HG03558 (cell line): ENCODE measurements at regions not wholly inside any gene's neighbourhood (a gene's known extent, or its start where the extent isn't known, plus 50 kb on each side); places are given as distances from the start of the nearest gene placed in this dataset.
"Not testable (repeated sequence)": the region's sequence is repeated elsewhere in the genome, so short reads cannot be mapped to it uniquely, and the experiment has no call there.

ENCODE experiments used
- ATAC-seq: cut with Tn5 transposase; IDR thresholded peaks from one replicate; pipeline ENCODE4 v1.9.1; 2021; ENCODE audit warnings: moderate number of reproducible peaks; ENCODE audit not compliant: unreplicated experiment; ENCODE audit errors: extremely low read depth

GRCh38 chr7:138359870-138360559 lies 100.0 kb upstream of the TRIM24 start:
- ATAC-seq = no peak

GRCh38 chr7:138363721-138364120 lies 96.3 kb upstream of the TRIM24 start:
- ATAC-seq = no peak

- ATAC-seq = not testable (repeated sequence)
Observed at GRCh38 chr7:138366137-138366536, 93.9 kb upstream of the TRIM24 start.

- not testable (repeated sequence) for ATAC-seq
Observed at GRCh38 chr7:138366676-138367075, 93.4 kb upstream of the TRIM24 start.

- no peak for ATAC-seq
Observed at GRCh38 chr7:138369797-138370196, 90.3 kb upstream of the TRIM24 start.

- ATAC-seq = no peak
Observed at GRCh38 chr7:138370956-138371355, 89.1 kb upstream of the TRIM24 start.

- ATAC-seq = no peak
Observed at GRCh38 chr7:138374119-138374693, 85.9 kb upstream of the TRIM24 start.

- no peak for ATAC-seq
Observed at GRCh38 chr7:138377306-138377705, 82.8 kb upstream of the TRIM24 start.

GRCh38 chr7:138378741-138379559 lies 81.1 kb upstream of the TRIM24 start:
- ATAC-seq = no peak

- ATAC-seq = no peak
Observed at GRCh38 chr7:138382862-138383565, 77.0 kb upstream of the TRIM24 start.

GRCh38 chr7:138386821-138387220 lies 73.2 kb upstream of the TRIM24 start:
- ATAC-seq = no peak

GRCh38 chr7:138387755-138388475 lies 72.1 kb upstream of the TRIM24 start:
- ATAC-seq = no peak

- ATAC-seq = no peak
Observed at GRCh38 chr7:138388673-138389491, 71.2 kb upstream of the TRIM24 start.

GRCh38 chr7:138395763-138396162 lies 64.3 kb upstream of the TRIM24 start:
- no peak for ATAC-seq

GRCh38 chr7:138396251-138397070 lies 63.6 kb upstream of the TRIM24 start:
- peak; percentile 94 for ATAC-seq

- not testable (repeated sequence) for ATAC-seq
Observed at GRCh38 chr7:138397071-138397433, 63.0 kb upstream of the TRIM24 start.

- ATAC-seq = no peak
Observed at GRCh38 chr7:138398857-138399256, 61.2 kb upstream of the TRIM24 start.

GRCh38 chr7:138400400-138400886 lies 59.6 kb upstream of the TRIM24 start:
- ATAC-seq = no peak
